H9 (cell line): ENCODE measurements at regions not wholly inside any gene's neighbourhood (a gene's known extent, or its start where the extent isn't known, plus 50 kb on each side); places are given as distances from the start of the nearest gene placed in this dataset.

Experiments
- DNase-seq: peaks from one replicate; pipeline ENCODE4 v3.0.0-alpha.2; 2017
- H2AFZ ChIP-seq: one replicate; pipeline ENCODE4 v1.6.1; 2013; ENCODE audit warnings: mild to moderate bottlenecking, low read length, control low read depth, moderate library complexity
- H2AK5ac ChIP-seq: 2 replicates; pipeline ENCODE4 v1.6.1; 2013; ENCODE audit warnings: low read length, control low read depth, mixed read lengths; ENCODE audit not compliant: insufficient read length
- H2BK120ac ChIP-seq: one replicate; pipeline ENCODE4 v1.6.1; 2013; ENCODE audit warnings: low read depth, mild to moderate bottlenecking, low read length, control low read depth, inconsistent platforms; ENCODE audit not compliant: poor library complexity, severe bottlenecking
- H2BK12ac ChIP-seq: 2 replicates; pipeline ENCODE4 v1.6.1; 2013; ENCODE audit warnings: low read length, control low read depth, mixed read lengths, low read depth; ENCODE audit not compliant: insufficient read length
- H2BK15ac ChIP-seq: 2 replicates; pipeline ENCODE4 v1.6.1; 2013; ENCODE audit warnings: low read depth, low read length, control low read depth
- H2BK20ac ChIP-seq: one replicate; pipeline ENCODE4 v1.6.1; 2013; ENCODE audit warnings: low read depth, mild to moderate bottlenecking, low read length, control low read depth, inconsistent platforms; ENCODE audit not compliant: poor library complexity, severe bottlenecking
- H2BK5ac ChIP-seq: 2 replicates; pipeline ENCODE4 v1.6.1; 2013; ENCODE audit warnings: low read length, control low read depth, mixed read lengths; ENCODE audit not compliant: insufficient read length
- H3K14ac ChIP-seq: 2 replicates; pipeline ENCODE4 v1.6.1; 2013; ENCODE audit warnings: low read length, control low read depth; ENCODE audit not compliant: insufficient read depth
- H3K18ac ChIP-seq: 2 replicates; pipeline ENCODE4 v1.6.1; 2013; ENCODE audit warnings: low read depth, mild to moderate bottlenecking, mixed read lengths, low read length, control low read depth; ENCODE audit not compliant: insufficient read length
- H3K23ac ChIP-seq: 2 replicates; pipeline ENCODE4 v1.6.1; 2013; ENCODE audit warnings: low read length, control low read depth, mixed read lengths, low read depth; ENCODE audit not compliant: insufficient read length
- H3K23me2 ChIP-seq: 2 replicates; pipeline ENCODE4 v1.6.1; 2013; ENCODE audit warnings: low read depth, mild to moderate bottlenecking, mixed read lengths, low read length, control low read depth; ENCODE audit not compliant: insufficient read length, poor library complexity, severe bottlenecking
- H3K27ac ChIP-seq: 2 replicates; pipeline ENCODE4 v1.5.1; 2013; ENCODE audit warnings: low read length, control low read depth, mixed read lengths, low read depth; ENCODE audit not compliant: insufficient read length
- H3K27me3 ChIP-seq: 2 replicates; pipeline ENCODE4 v1.6.1; 2013; ENCODE audit warnings: low read length, control low read depth, inconsistent platforms; ENCODE audit not compliant: insufficient read depth
- H3K4ac ChIP-seq: 2 replicates; pipeline ENCODE4 v1.6.1; 2013; ENCODE audit warnings: low read depth, mild to moderate bottlenecking, control low read depth, inconsistent platforms, low read length, moderate library complexity
- H3K4me1 ChIP-seq: 2 replicates; pipeline ENCODE4 v1.6.1; 2013; ENCODE audit warnings: low read length, control low read depth, inconsistent platforms; ENCODE audit not compliant: insufficient read depth
- H3K4me2 ChIP-seq: 2 replicates; pipeline ENCODE4 v1.6.1; 2013; ENCODE audit warnings: low read length, control low read depth, mixed read lengths; ENCODE audit not compliant: insufficient read length, insufficient read depth
- H3K56ac ChIP-seq: 2 replicates; pipeline ENCODE4 v1.6.1; 2013; ENCODE audit warnings: low read depth, mild to moderate bottlenecking, mixed read lengths, low read length, control low read depth; ENCODE audit not compliant: insufficient read length
- H3K79me1 ChIP-seq: 2 replicates; pipeline ENCODE4 v1.6.1; 2013; ENCODE audit warnings: low read depth, mild to moderate bottlenecking, moderate library complexity, low read length, control low read depth, inconsistent platforms; ENCODE audit not compliant: insufficient read depth, poor library complexity, severe bottlenecking
- H3K79me2 ChIP-seq: 2 replicates; pipeline ENCODE4 v1.6.1; 2013; ENCODE audit warnings: low read length, control low read depth, inconsistent platforms; ENCODE audit not compliant: insufficient read depth
- H3K9ac ChIP-seq: 2 replicates; pipeline ENCODE4 v1.6.1; 2013; ENCODE audit warnings: low read length, control low read depth, mixed read lengths; ENCODE audit not compliant: insufficient read length; ENCODE audit errors: extremely low read depth
- H3K9me3 ChIP-seq: one replicate; pipeline ENCODE4 v1.6.1; 2013; ENCODE audit warnings: low read depth, low read length, inconsistent platforms; ENCODE audit not compliant: control insufficient read depth
- H3T11ph ChIP-seq: one replicate; pipeline ENCODE4 v1.6.1; 2013; ENCODE audit warnings: mild to moderate bottlenecking, low read length, control low read depth, inconsistent platforms
- H4K20me1 ChIP-seq: one replicate; pipeline ENCODE4 v1.6.1; 2013; ENCODE audit not compliant: control insufficient read depth, insufficient read length, insufficient read depth
- H4K5ac ChIP-seq: 2 replicates; pipeline ENCODE4 v1.6.1; 2013; ENCODE audit warnings: low read depth, mild to moderate bottlenecking, mixed read lengths, low read length, control low read depth; ENCODE audit not compliant: insufficient read length
- H4K8ac ChIP-seq: replicated peaks from 2 replicates; pipeline ENCODE4 v1.6.1; 2013; ENCODE audit warnings: low read length, control low read depth, mixed read lengths, low read depth; ENCODE audit not compliant: insufficient read length
- H4K91ac ChIP-seq: 2 replicates; pipeline ENCODE4 v1.6.1; 2013; ENCODE audit warnings: low read depth, mild to moderate bottlenecking, moderate library complexity, mixed read lengths, low read length, control low read depth; ENCODE audit not compliant: insufficient read length
- H3K27ac Mint-ChIP-seq, 3 experiments: 2 replicates in 2 of 3; 3 replicates in 1 of 3; pipeline ENCODE4 v1.8.0; 2020 to 2021; ENCODE audit warnings: mixed read lengths in 3 of 3, mild to moderate bottlenecking in 1 of 3, moderate library complexity in 1 of 3
- H3K27me3 Mint-ChIP-seq: 2 replicates; pipeline ENCODE4 v1.8.0; 2021; ENCODE audit warnings: low read depth, mild to moderate bottlenecking, moderate library complexity, mixed read lengths
- H3K36me3 Mint-ChIP-seq, 3 experiments: 2 replicates in 2 of 3; 3 replicates in 1 of 3; pipeline ENCODE4 v1.8.0; 2020 to 2021; ENCODE audit warnings: low read depth in 3 of 3, mixed read lengths in 3 of 3; ENCODE audit not compliant: insufficient read depth in 1 of 3
- H3K4me1 Mint-ChIP-seq, 2 experiments: 2 replicates each; pipeline ENCODE4 v1.8.0; 2020; ENCODE audit warnings: mixed read lengths in 2 of 2
- H3K4me3 Mint-ChIP-seq, 2 experiments: 2 replicates in 1 of 2; 3 replicates in 1 of 2; pipeline ENCODE4 v1.8.0; 2020 to 2021; ENCODE audit warnings: mild to moderate bottlenecking in 2 of 2, mixed read lengths in 2 of 2, moderate library complexity in 1 of 2
- H3K9me3 Mint-ChIP-seq, 2 experiments: 2 replicates in 1 of 2; 3 replicates in 1 of 2; pipeline ENCODE4 v1.8.0; 2020; ENCODE audit warnings: mild to moderate bottlenecking in 2 of 2, mixed read lengths in 2 of 2, moderate library complexity in 1 of 2
- CTCF ChIP-seq: fragments of 200-600 bp; sonication (generic); conservative IDR thresholded peaks from 3 replicates; pipeline ENCODE4 v1.8.0; 2021; ENCODE audit warnings: antibody characterized with exemption, mild to moderate bottlenecking

- no peaks in the 10 kb centered on the region for H3K36me3 Mint-ChIP-seq
- Histone ChIP-seq H2BK120ac (no peak overlapping the region), H3K27ac (no peak overlapping the region), H2BK20ac (no peak overlapping the region), H3K56ac (no peak overlapping the region), H3K27me3 (no peaks in the 10 kb centered on the region), H2AK5ac (no peak overlapping the region), H3K23me2 (no peaks in the 10 kb centered on the region), H3K4me1 (no peaks in the 10 kb centered on the region), H3K79me2 (no peaks in the 10 kb centered on the region), H3K4ac (no peak overlapping the region), H3K79me1 (no peaks in the 10 kb centered on the region), H3K9me3 (no peaks in the 10 kb centered on the region), H3K18ac (no peak overlapping the region), H2BK5ac (no peak overlapping the region), H3K23ac (no peak overlapping the region), H2BK12ac (no peak overlapping the region), H4K91ac (no peak overlapping the region), H4K8ac (no peak overlapping the region), H2AFZ (no peak overlapping the region), H3K14ac (no peak overlapping the region), H2BK15ac (no peak overlapping the region), H4K20me1 (no peaks in the 10 kb centered on the region), H4K5ac (no peak overlapping the region), H3K4me2 (no peak overlapping the region), H3T11ph (no peak overlapping the region), H3K9ac (no peak overlapping the region)
- TF ChIP-seq CTCF: no peak
- no peak for DNase-seq
- H3K4me3 Mint-ChIP-seq: no peak overlapping the region
- H3K4me1 Mint-ChIP-seq: no peaks in the 10 kb centered on the region
- no peaks in the 10 kb centered on the region for H3K27me3 Mint-ChIP-seq
- no peak overlapping the region for H3K27ac Mint-ChIP-seq
- H3K9me3 Mint-ChIP-seq: peaks cover 0 to 2% of the 10 kb centered on the region in 2 experiments; a peak in 2 of 5 replicates
These were observed 362.1 kb upstream of the DACH1 start for GRCh38 chr13:72229067-72229466.
